NCI-H1694 (cell line): ENCODE measurements at regions not wholly inside any gene's neighbourhood (a gene's known extent, or its start where the extent isn't known, plus 50 kb on each side); places are given as distances from the start of the nearest gene placed in this dataset.

Source experiments
- DNase-seq: peaks from one replicate; lab custom pipeline; 2025; lab: John Stamatoyannopoulos, UW

DNA sequence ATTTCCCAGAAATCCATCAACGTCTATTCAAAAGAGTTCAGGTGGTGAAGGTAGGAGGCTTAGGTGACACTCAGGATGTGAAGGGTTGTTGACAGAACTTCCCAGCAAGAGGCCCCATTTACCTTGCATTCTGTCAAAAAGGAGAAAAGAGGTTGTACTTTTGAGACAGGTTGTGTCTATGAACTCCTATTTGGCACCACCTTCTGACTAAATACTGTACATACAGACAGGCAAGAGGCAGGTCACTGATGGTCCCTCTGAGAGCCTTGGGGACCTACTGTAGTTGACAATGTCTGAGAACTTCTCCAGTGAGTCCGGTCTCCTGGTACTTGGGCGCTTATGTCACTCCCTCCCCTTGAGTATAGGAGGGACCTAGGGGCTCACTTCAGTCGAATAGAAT lies 479.3 kb upstream of the ZFHX3 start:
- DNase-seq: no peak

DNA sequence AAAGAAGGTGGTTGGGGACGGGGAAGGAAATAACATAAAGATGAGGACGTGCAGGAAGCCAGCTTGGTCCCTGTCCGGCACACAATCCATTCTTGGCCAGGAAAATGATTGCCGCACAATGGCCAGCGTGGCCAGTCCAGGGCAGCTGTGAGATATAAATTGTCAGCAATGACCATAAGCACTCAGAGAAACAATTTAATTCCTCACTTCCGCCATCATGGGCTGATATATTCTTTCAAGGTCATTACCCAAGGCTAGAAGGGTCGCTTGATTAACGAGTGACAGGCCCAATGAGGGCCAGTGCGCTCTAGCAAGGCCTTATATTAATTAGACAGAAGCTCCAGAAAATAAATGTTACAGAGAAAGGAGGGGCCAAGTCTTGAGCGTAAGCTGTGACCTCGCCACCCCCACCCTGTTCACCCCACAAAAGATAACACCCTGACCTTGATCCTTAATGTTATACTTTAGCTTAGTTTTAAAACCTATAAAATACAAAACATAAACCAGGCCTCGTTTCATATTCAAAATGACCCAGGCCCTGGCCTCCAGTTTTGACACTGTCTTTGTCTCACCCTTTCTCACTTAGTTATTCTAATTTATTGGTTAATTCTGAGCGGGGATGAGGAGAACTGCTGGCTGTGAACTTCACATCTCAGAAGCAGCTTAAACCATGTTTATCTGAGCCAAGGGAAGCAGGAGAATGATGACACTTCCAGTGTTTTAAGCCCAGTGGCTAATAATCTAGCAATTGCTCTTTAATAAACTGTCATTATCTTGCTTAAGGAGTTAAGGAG lies 478.3 kb upstream of the ZFHX3 start:
- DNase-seq: no peak

DNA sequence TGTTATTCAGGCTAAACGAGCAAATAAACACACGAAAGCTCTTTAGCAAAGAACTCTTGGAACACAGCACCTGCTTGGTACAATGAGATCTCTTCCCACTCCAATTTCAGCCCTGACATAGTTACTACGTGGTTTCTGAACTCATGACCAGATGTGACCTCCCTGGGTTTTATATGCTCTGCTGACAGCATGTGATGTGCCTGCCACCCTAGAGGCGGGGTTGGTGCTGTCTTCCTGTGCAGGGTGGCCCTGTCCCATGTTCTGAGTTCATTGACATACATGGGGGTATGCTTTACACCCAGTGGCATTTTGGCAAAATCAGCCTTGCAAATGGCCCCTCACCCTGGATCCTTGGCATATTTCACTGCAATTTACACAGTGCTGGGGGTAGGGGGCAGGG lies 475.3 kb upstream of the ZFHX3 start:
- DNase-seq: no peak

- DNase-seq: no peak
Observed at GRCh38 chr16:73521499-73521898, 473.6 kb upstream of the ZFHX3 start.

- DNase-seq: no peak
Observed at GRCh38 chr16:73515616-73516015, 467.7 kb upstream of the ZFHX3 start.

GRCh38 chr16:73510852-73511251 lies 462.9 kb upstream of the ZFHX3 start:
- DNase-seq: no peak

DNA sequence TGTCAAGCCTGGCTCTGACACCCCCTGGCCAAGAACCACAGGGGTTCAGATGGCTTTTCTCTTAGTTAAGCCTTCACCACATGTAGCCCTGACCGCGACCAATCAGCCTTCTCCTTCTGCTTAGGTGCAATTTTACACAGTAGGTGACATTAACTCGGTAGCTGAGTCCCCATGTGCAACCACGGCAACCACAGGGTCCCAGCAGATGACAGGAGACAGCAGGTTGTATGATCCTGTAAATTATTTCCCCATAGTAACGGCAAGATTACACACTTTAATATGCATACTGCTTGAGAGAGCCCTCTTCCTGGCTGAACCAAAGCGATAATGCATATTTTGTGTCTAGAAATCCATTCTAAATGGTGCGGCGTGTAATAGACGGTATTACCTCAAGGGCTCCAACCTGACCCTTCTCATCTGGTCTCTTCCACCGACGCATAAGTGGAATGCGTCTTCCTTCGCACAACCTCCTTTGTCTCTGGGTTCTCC lies 458.7 kb upstream of the ZFHX3 start:
- DNase-seq: no peak

DNA sequence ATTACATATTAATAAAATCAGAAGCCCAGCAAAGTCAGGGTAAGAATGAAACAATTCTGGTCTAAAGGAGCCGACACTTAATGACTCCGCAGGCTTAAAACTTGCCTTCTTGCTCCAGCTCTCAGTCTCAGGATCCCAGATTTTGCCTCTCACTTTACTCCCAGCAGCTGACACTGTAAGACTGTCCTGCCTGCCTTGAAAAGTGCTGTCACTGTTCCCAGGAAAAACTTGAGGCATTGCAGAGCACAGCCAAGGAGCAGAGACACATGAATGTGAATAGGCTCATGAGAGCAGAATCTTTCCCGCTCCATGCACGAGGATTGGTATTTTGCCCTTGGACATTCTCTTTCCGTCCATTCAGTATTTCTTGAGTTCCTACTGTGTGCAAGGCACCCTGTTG lies 457.6 kb upstream of the ZFHX3 start:
- DNase-seq: no peak

DNA sequence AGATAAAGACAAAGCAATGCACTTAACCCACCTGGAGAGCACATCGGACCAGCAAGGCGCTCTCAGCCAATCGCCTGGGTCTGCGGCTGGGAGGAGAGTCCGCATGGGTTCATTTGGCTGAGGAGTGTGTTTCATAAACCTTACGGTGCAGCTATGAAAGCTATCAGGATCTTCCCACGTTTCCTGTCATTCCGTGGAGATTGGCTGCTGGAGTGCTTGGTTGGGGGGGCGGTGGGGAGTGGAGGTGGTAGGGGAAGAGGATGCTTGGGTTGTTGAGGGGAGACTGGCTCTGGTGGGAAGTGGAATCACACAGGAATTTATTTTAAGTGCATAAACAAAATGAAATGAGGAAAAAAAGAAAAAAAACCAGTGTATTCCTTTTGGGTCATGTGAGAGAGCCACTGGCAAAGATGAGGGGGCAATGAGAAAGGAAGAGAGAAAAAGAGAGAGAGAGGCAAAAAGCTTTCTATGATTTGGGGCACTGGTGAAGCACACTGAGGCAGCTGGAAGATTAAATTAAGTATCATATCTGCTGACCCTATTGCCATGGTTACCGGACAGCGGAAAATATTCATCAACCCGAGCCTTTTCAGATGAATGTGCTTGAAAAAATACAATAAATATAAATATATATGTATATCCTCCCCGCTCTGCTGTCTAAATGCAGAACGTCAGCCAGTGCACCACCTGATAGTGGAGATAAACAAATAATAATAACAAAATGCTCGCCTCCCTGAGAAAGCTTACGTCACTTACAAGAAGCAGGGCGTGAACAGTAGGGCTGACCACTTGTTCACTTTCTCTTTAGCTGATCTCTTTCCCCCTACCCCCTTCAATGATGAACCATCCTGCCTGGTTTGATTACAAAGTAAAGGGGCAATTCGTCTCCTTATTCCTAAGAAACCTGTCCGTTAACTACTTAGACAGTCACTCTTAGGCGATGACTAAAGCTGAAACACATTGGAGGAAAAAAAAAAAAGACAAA lies 457.0 kb upstream of the ZFHX3 start:
- DNase-seq: no peak

- no peak for DNase-seq
Observed at GRCh38 chr16:73503093-73503492, 455.2 kb upstream of the ZFHX3 start.

DNA sequence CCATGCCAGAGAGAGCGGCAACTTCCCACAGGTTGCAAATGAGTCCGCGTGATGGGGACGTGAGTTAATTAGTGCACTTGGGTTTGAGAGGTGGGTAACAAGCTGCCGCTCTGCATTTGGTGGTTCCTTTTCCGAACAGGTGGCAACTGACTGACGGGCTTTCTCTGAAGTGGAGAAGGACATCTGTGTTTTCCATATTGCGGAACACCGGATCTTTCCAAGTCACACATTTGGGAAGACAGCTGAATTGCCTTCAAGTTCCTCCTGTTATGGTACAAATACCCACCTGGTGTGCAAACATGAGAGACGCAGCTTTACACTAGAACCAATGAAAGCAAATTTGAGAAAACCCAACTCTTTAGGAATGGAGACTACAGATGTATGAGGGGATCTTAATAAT lies 451.3 kb upstream of the ZFHX3 start:
- DNase-seq: peak; percentile 36

- no peak for DNase-seq
Observed at GRCh38 chr16:73485880-73486279, 438.0 kb upstream of the ZFHX3 start.

DNA sequence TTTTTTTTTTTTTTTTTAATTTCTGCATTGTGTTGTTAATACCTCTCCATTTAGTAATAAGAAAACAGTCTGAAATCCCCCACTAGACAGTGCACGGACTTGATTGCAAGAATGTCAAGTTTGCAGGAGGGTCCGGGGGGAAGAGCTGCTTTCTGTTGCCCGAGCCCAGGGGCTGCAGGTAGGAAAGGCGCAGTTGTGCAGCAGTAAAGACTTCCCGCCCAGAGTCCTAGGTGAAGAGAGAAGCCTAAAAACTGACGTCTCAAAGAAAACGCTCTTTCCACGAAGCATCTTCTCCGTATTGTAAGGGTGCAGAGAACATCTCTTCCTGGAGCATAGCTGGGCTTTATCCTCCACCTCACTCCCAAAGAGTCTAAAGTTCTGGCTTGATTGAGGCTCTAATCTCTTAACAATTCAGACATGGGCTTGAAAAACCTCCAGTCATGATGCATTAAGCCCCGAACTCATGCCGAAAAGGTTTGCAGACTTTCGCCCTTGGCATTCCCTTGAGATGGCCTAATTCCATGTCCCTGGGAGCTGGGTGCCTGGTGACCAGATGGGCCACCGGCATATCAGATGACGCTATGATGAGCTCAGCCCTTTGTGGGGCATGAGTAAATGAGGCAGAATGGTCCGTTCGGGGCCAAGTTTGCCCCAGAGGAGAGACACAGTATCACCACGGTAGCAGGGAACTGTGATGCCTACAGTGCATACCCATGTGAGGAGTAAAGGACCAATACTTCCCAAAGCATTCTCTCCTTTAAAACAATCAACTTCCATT lies 436.2 kb upstream of the ZFHX3 start:
- DNase-seq: peak; percentile 6

DNA sequence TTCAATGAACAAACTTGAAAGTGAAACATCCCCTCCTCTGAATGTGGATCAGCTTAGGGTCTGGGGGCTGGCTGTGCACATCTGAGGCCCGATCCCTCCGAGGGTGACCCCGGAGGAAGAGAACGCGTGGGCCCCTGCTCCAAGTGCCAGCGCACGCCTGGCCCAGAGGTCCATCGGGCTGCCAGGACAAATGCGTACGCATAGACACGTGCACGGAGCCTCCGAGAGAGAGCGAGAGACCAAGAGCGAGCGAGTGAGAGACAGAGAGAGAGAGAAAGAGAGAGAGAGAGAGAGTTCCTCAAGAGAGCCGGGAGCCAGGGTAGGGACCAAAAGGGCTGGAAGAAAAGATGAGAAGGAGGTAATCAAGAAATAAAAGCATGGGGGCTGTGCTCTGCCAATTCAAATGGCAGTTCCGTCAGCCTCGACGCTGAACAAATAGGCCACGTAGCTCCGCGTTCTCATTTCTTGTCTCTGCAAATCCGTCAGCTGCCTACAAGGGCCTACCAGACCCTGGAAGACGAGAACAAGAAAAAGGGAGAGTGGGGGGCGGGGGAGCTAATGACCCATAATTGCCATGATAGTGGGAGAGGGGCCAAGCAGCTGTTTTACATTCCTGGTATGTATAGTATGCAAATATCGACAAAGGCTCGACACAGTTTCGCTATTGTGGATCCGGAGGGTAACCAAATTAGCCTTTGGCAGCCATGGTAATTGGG lies 435.3 kb upstream of the ZFHX3 start:
- DNase-seq: no peak

GRCh38 chr16:73482310-73482709 lies 434.4 kb upstream of the ZFHX3 start:
- DNase-seq: no peak

DNA sequence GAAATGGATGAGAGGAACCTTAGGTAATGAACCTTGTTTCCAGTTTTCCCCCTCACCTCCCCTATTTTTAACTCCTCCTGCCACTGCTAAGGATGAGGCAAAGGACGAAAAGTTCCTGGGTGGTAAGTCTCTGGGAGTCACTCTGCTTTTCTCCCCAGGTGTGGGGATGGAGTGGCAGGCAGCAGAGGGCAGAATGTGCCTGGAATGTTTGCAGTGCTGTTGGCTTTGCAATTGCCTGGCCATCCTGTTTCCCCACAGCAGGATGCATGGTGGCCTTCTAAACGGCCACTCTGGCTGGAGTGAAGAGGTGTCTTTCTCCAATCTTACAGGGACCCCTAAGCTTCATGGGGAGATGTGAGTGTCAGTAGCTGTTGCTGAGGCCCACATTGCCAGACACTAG lies 432.5 kb upstream of the ZFHX3 start:
- DNase-seq: no peak

DNA sequence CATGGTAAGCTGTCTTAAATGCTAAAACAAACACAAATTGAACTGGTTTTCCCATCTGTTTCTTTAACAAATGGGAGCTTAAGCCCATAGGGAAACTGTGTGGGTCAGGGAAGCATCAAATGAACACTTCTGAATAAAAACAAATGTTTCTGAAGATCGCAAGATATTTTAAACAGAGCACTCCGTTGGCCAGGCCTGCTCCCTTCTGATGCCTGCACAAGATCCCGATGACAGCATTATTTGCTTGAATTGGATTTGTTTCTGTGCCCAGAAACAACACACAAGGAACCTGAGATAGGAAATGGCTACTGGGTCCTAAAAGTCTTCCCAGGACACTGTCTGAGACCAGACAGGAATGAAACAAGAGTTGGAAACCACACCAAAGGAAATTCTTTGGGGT lies 425.8 kb upstream of the ZFHX3 start:
- DNase-seq: no peak

DNA sequence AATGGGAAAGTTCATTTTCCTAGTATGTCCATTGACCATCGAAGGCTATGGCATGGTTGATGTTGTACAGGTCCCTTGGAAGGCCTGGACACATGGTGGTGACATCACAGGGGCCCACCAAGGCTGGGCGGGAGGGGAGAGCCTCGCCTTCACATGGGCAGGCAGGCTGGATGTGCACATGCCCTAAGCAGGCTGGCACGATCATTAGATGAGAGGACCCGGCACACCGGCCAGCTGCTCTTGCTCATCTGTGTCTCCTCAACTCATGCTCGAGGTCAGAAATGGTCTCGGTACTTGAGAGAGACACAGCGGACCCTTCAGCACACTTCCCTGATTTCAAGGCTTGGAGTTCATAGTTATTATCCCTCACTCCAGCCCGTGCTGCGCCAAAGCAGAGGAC lies 416.9 kb upstream of the ZFHX3 start:
- no peak for DNase-seq

DNA sequence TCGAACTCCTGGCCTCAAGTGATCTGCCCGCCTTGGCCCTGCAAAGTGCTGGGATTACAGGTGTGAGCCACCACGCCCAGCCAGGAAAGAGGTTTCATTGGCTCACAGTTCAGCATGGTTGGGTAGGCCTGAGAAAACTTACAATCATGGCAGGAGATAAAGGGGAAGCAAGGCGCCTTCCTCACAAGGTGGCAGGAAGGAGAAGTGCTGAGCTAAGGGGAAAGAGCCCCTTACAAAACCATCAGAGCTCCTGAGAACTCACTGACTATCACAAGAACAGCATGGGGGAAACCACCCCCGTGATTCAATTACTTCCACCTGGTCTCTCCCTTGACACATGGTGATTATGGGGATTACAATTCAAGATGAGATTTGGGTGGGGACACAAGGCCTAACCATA lies 411.7 kb upstream of the ZFHX3 start:
- no peak for DNase-seq

DNA sequence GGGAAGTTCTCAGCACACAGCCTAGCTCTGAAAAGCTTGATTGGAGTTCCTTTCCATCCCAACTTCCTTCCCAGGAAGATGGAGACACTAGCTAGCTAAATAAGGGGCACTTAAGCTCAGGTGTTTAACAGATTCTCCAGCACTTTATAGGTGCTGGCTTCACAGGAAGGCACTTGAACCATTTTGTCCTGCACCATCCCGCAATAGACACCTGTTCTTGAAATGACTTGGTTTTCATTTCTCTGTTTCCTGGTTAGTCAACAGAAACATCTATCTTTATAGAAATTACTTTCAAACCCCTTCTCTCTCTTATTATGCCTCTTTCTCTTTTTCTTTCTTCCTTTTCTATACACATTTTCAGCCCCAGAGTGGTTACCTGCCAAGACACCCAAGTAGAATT lies 409.9 kb upstream of the ZFHX3 start:
- no peak for DNase-seq

GRCh38 chr16:73448970-73449369 lies 401.0 kb upstream of the ZFHX3 start:
- DNase-seq: no peak

DNA sequence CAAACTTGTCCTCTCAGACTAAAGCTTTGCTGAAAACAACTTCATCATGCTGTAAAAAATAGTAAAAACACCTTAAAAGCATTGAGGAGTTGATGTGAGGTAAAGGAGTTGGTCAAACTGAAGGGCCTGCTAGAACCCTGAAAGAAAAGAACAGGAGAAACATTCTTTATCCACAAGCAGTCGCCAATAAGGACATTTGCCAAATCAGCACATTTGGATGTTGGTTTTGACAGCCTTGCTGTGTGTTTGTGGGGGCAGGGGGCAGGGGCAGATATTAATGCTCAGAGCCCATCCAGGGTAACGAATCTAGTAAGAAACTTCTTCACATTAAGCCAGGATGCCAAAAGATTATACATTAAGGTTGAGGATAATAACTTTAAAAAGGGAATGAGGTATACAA lies 399.9 kb upstream of the ZFHX3 start:
- DNase-seq: no peak
